Activated CD4-positive, alpha-beta T cell treated with anti-CD3 and anti-CD28 coated beads for 1 hour (primary cell): ENCODE measurements at regions not wholly inside any gene's neighbourhood (a gene's known extent, or its start where the extent isn't known, plus 50 kb on each side); places are given as distances from the start of the nearest gene placed in this dataset.
"Not testable (repeated sequence)": the region's sequence is repeated elsewhere in the genome, so short reads cannot be mapped to it uniquely, and the experiment has no call there.

Experiments
- DNase-seq: peaks from one replicate; pipeline ENCODE4 v3.0.0-alpha.2; 2020

GRCh38 chr5:138647261-138647788 is 72.1 kb upstream of the HSPA9 start:
- no peak for DNase-seq

GRCh38 chr5:138646671-138647070 is 71.5 kb upstream of the HSPA9 start:
- no peak for DNase-seq

GRCh38 chr5:138645778-138646575 is 70.8 kb upstream of the HSPA9 start:
- DNase-seq = no peak

- no peak for DNase-seq
These were observed 68.0 kb upstream of the HSPA9 start for GRCh38 chr5:138643040-138643791.

- peak; percentile 33 for DNase-seq
These were observed 66.5 kb upstream of the HSPA9 start for GRCh38 chr5:138641547-138642298.

- no peak for DNase-seq
These were observed 65.5 kb upstream of the HSPA9 start for GRCh38 chr5:138640646-138641254.

GRCh38 chr5:138640138-138640537 is 64.9 kb upstream of the HSPA9 start:
- DNase-seq = no peak

GRCh38 chr5:138639326-138639725 is 64.1 kb upstream of the HSPA9 start:
- no peak for DNase-seq

- DNase-seq = no peak
These were observed 62.1 kb upstream of the HSPA9 start for GRCh38 chr5:138637256-138637655.

- no peak for DNase-seq
These were observed 61.3 kb upstream of the HSPA9 start for GRCh38 chr5:138636398-138636944.

GRCh38 chr5:138635708-138636107 is 60.5 kb upstream of the HSPA9 start:
- no peak for DNase-seq

- DNase-seq = no peak
These were observed 60.1 kb upstream of the HSPA9 start for GRCh38 chr5:138635265-138635664.

GRCh38 chr5:138634804-138635203 is 59.6 kb upstream of the HSPA9 start:
- DNase-seq = not testable (repeated sequence)

GRCh38 chr5:138632900-138633489 is 57.8 kb upstream of the HSPA9 start:
- no peak for DNase-seq

- DNase-seq = no peak
These were observed 56.1 kb upstream of the HSPA9 start for GRCh38 chr5:138631096-138631928.

- DNase-seq = no peak
These were observed 54.2 kb upstream of the HSPA9 start for GRCh38 chr5:138629392-138629791.

GRCh38 chr5:138626333-138626944 is 51.2 kb upstream of the HSPA9 start:
- no peak for DNase-seq

GRCh38 chr5:138625134-138625533 is 49.9 kb upstream of the HSPA9 start:
- no peak for DNase-seq
